ENCODE measurements at regions not wholly inside any gene's neighbourhood (a gene's known extent, or its start where the extent isn't known, plus 50 kb on each side); places are given as distances from the start of the nearest gene placed in this dataset.

- H3K56ac ChIP-seq (ENCODE audit: extremely low read depth, insufficient read depth, low read length): no peak overlapping the region
- no peak overlapping the region for H3K4ac ChIP-seq (ENCODE audit: low read depth, low read length)
- no peaks in the 10 kb centered on the region; the same call in 1 of the 2 replicates for H3K9me3 ChIP-seq (ENCODE audit: control insufficient read depth, insufficient read depth, low read length)
- H3K14ac ChIP-seq (replicated peaks; ENCODE audit: low read depth, low read length): no peak overlapping the region
- H3K79me1 ChIP-seq (ENCODE audit: low read depth in 1 of 2, low read length in 2 of 2): no peaks in the 10 kb centered on the region
- no peak overlapping the region for H4K91ac ChIP-seq (ENCODE audit: insufficient read depth, low read depth, low read length)
- no peak overlapping the region for H2BK20ac ChIP-seq (ENCODE audit: low read depth, low read length)
- H3K27me3 ChIP-seq (ENCODE audit: control insufficient read depth, insufficient read depth, low read length): no peaks in the 10 kb centered on the region
- no peak overlapping the region for H2AK5ac ChIP-seq (ENCODE audit: low read depth, low read length)
- no TSS peak for BruUV-seq (replicated peaks)
- no peak overlapping the region for H2BK120ac ChIP-seq (ENCODE audit: low read depth, low read length)
- H4K20me1 ChIP-seq (ENCODE audit: insufficient read depth, low read length): no peaks in the 10 kb centered on the region
- TF ChIP-seq BHLHE40 (IDR thresholded peaks at IDR 0.05; ENCODE audit: low read depth, low read length): no peak
- no peak for TF ChIP-seq RAD21 (IDR thresholded peaks at IDR 0.05; ENCODE audit: low read length)
- TF ChIP-seq FOS (IDR thresholded peaks at IDR 0.05; ENCODE audit: low read depth, low read length): no peak
- no peak for TF ChIP-seq CHD1 (IDR thresholded peaks at IDR 0.05; ENCODE audit: low read depth, low read length)
- TF ChIP-seq, protein P1, sequence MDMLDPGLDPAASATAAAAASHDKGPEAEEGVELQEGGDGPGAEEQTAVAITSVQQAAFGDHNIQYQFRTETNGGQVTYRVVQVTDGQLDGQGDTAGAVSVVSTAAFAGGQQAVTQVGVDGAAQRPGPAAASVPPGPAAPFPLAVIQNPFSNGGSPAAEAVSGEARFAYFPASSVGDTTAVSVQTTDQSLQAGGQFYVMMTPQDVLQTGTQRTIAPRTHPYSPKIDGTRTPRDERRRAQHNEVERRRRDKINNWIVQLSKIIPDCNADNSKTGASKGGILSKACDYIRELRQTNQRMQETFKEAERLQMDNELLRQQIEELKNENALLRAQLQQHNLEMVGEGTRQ (IDR thresholded peaks at IDR 0.05; ENCODE audit: low read depth, low read length): no peak
- no peak for TF ChIP-seq POLR2A (IDR thresholded peaks at IDR 0.05; ENCODE audit: low read depth, low read length)
- no peak for TF ChIP-seq MXI1 (IDR thresholded peaks at IDR 0.05; ENCODE audit: borderline replicate concordance, low read depth, low read length)
- TF ChIP-seq CEBPB (IDR thresholded peaks at IDR 0.05; ENCODE audit: low read depth, low read length): no peak
- TF ChIP-seq MAZ (IDR thresholded peaks at IDR 0.05; ENCODE audit: borderline replicate concordance, low read depth, low read length): no peak
- no peak overlapping the region for H2BK15ac ChIP-seq (ENCODE audit: low read depth, low read length)
- H3K4me3 ChIP-seq (ENCODE audit: insufficient read depth, low read depth, low read length): no peak overlapping the region
- no peak overlapping the region for H3K23ac ChIP-seq (ENCODE audit: low read depth, low read length)
- intact Hi-C loops (cut with micrococcal nuclease) (no loop called here), dilution Hi-C loops (cut with HindIII; ENCODE audit: low sequenced_read_pairs, unreplicated experiment) (no loop called here), in situ Hi-C loops (cut with MboI; ENCODE audit: low sequenced_read_pairs) (no loop called here)
- DNase-seq (no peak), ATAC-seq (ENCODE audit: low read depth) (no peak)
- no peak overlapping the region for H3K4me2 ChIP-seq (ENCODE audit: low read depth, low read length)
- H3K36me3 ChIP-seq (ENCODE audit: control insufficient read depth, insufficient read depth, low read length): no peaks in the 10 kb centered on the region
- H3K27ac ChIP-seq (ENCODE audit: insufficient read depth, low read length): no peak overlapping the region
- no peak overlapping the region for H4K8ac ChIP-seq (ENCODE audit: low read depth in 2 of 2, low read length in 2 of 2)
- no peak overlapping the region for H2AFZ ChIP-seq (replicated peaks; ENCODE audit: low read length, poor library complexity)
- no peak overlapping the region for H4K5ac ChIP-seq (ENCODE audit: low read depth, low read length)
- no peaks in the 10 kb centered on the region for H3K4me1 ChIP-seq (ENCODE audit: control insufficient read depth, insufficient read depth, low read length)
- ChIA-PET POLR2A (ENCODE audit: unreplicated experiment) (no interaction called here), CTCF (no interaction called here)
- H3K9me1 ChIP-seq (ENCODE audit: insufficient read depth, low read length): no peaks in the 10 kb centered on the region
- no CpG with 5 or more reads among the region's 2 CpGs for WGBS, 2 experiments (ENCODE audit: extremely low coverage in 2 of 2, insufficient read length in 1 of 2)
- H2BK5ac ChIP-seq (ENCODE audit: low read depth, low read length, poor library complexity, severe bottlenecking): no peak overlapping the region
- H3K9ac ChIP-seq (ENCODE audit: low read depth, low read length): no peak overlapping the region
- H2AK9ac ChIP-seq (replicated peaks; ENCODE audit: low read depth, low read length, poor library complexity): no peak overlapping the region
- H3K18ac ChIP-seq (ENCODE audit: low read depth, low read length): no peak overlapping the region
These were observed 737.4 kb downstream of the MRPL39 start for GRCh38 chr21:24869862-24870261.

All from IMR-90 (cell line).